Naive thymus-derived CD4-positive, alpha-beta T cell (primary cell): ENCODE measurements at regions not wholly inside any gene's neighbourhood (a gene's known extent, or its start where the extent isn't known, plus 50 kb on each side); places are given as distances from the start of the nearest gene placed in this dataset.

Experiments used
- ATAC-seq: fragments of 150-1000 bp; cut with Tn5 transposase; 2 replicates; pipeline ENCODE4 v1.10.0; 2021; ENCODE audit warnings: mild to moderate bottlenecking, moderate library complexity
- CTCF ChIA-PET: fragments of 350-600 bp; sonication (Branson Sonifier 250); formaldehyde crosslinking; loops from one replicate; lab custom pipeline; 2021; ENCODE audit warnings: antibody characterized with exemption; lab: Charles Lee
- POLR2A ChIA-PET: fragments of 350-600 bp; sonication (Branson Sonifier 250); formaldehyde crosslinking; loops from one replicate; lab custom pipeline; 2021; ENCODE audit warnings: antibody characterized with exemption, inconsistent platforms; lab: Charles Lee
- DNase-seq, 9 donors: peaks; one replicate each; pipeline versions ENCODE4 v3.0.0 to v3.0.0-alpha.2; 2020 to 2022; ENCODE audit warnings: mixed read lengths in 1 of 9
- H3K27ac ChIP-seq: one replicate; pipeline ENCODE4 v1.7.0; 2013; ENCODE audit warnings: mild to moderate bottlenecking, low read depth, low read length, moderate library complexity
- H3K27me3 ChIP-seq, 2 donors: one replicate each; pipeline ENCODE4 v1.7.0; 2013; ENCODE audit warnings: low read length in 2 of 2, mild to moderate bottlenecking in 2 of 2, moderate library complexity in 2 of 2; ENCODE audit not compliant: control insufficient read depth in 2 of 2, insufficient read depth in 2 of 2
- H3K36me3 ChIP-seq, 3 experiments: 1 replicate in 2 of 3; 2 replicates in 1 of 3; pipeline ENCODE4 v1.7.0; 2013; ENCODE audit warnings: low read length in 3 of 3, mild to moderate bottlenecking in 3 of 3, moderate library complexity in 1 of 3; ENCODE audit not compliant: insufficient read depth in 3 of 3, control insufficient read depth in 2 of 3
- H3K4me1 ChIP-seq, 2 donors: one replicate each; pipeline ENCODE4 v1.7.0; 2013; ENCODE audit warnings: low read length in 2 of 2, mild to moderate bottlenecking in 2 of 2, moderate library complexity in 1 of 2; ENCODE audit not compliant: control insufficient read depth in 2 of 2, insufficient read depth in 2 of 2
- H3K4me3 ChIP-seq: 2 replicates; pipeline ENCODE4 v1.7.0; 2013; ENCODE audit warnings: mild to moderate bottlenecking, low read length
- H3K9me3 ChIP-seq, 3 experiments: 1 replicate in 2 of 3; 2 replicates in 1 of 3; pipeline ENCODE4 v1.7.0; 2013; ENCODE audit warnings: low read length in 3 of 3; ENCODE audit not compliant: control insufficient read depth in 2 of 3
- H3K27ac Mint-ChIP-seq, 9 donors: one replicate each; pipeline ENCODE4 v1.8.0; 2020 to 2022; ENCODE audit warnings: mixed read lengths in 9 of 9, mild to moderate bottlenecking in 8 of 9, moderate library complexity in 5 of 9, inconsistent platforms in 2 of 9
- H3K27me3 Mint-ChIP-seq, 5 donors: one replicate each; pipeline ENCODE4 v1.8.0; 2021 to 2022; ENCODE audit warnings: mixed read lengths in 5 of 5, mild to moderate bottlenecking in 1 of 5
- H3K36me3 Mint-ChIP-seq, 5 donors: one replicate each; pipeline ENCODE4 v1.8.0; 2020 to 2022; ENCODE audit warnings: mixed read lengths in 5 of 5, mild to moderate bottlenecking in 3 of 5, inconsistent platforms in 1 of 5
- H3K4me1 Mint-ChIP-seq, 7 donors: one replicate each; pipeline ENCODE4 v1.8.0; 2020 to 2022; ENCODE audit warnings: mixed read lengths in 7 of 7, mild to moderate bottlenecking in 3 of 7, inconsistent platforms in 1 of 7
- H3K4me3 Mint-ChIP-seq, 10 donors: one replicate each; pipeline ENCODE4 v1.8.0; 2020 to 2022; ENCODE audit warnings: mild to moderate bottlenecking in 10 of 10, mixed read lengths in 10 of 10, moderate library complexity in 6 of 10, inconsistent platforms in 2 of 10
- H3K9me3 Mint-ChIP-seq, 11 donors: one replicate each; pipeline ENCODE4 v1.8.0; 2020 to 2022; ENCODE audit warnings: mixed read lengths in 11 of 11, mild to moderate bottlenecking in 4 of 11, inconsistent platforms in 1 of 11, moderate library complexity in 1 of 11
- intact Hi-C, 2 donors: fragments of 100-400 bp; cut with micrococcal nuclease; formaldehyde crosslinking; loops; one replicate each; pipeline ENCODE4 v1.15.1; 2023

GRCh38 chr7:34454381-34454780, 203.6 kb upstream of the NPSR1 start:
- intact Hi-C loops, result no loop called here
- H3K4me3 Mint-ChIP-seq, result no peak overlapping the region
- no peaks in the 10 kb centered on the region for H3K9me3 ChIP-seq
- no peak overlapping the region for H3K4me3 ChIP-seq
- ATAC-seq (no peak), DNase-seq (no peak)
- CTCF ChIA-PET, result no interaction called here
- POLR2A ChIA-PET, result no interaction called here
- H3K36me3 ChIP-seq, result no peaks in the 10 kb centered on the region
- H3K4me1 ChIP-seq, result no peaks in the 10 kb centered on the region
- no peaks in the 10 kb centered on the region for H3K4me1 Mint-ChIP-seq
- H3K27me3 Mint-ChIP-seq, result no peaks in the 10 kb centered on the region
- H3K36me3 Mint-ChIP-seq, result no peaks in the 10 kb centered on the region
- H3K27ac ChIP-seq, result no peak overlapping the region
- H3K27ac Mint-ChIP-seq, result no peak overlapping the region
- peaks cover 0 to 15% (median 6%) of the 10 kb centered on the region in 11 donors for H3K9me3 Mint-ChIP-seq
- no peaks in the 10 kb centered on the region for H3K27me3 ChIP-seq

GRCh38 chr7:34457329-34457728, 200.7 kb upstream of the NPSR1 start:
- no peak overlapping the region for H3K27ac ChIP-seq
- Mint-ChIP-seq H3K9me3 (peaks cover 0 to 23% (median 5%) of the 10 kb centered on the region in 11 donors), H3K36me3 (no peaks in the 10 kb centered on the region), H3K4me3 (no peak overlapping the region), H3K4me1 (no peaks in the 10 kb centered on the region), H3K27me3 (no peaks in the 10 kb centered on the region), H3K27ac (no peak overlapping the region)
- ATAC-seq (no peak), DNase-seq (no peak)
- H3K9me3 ChIP-seq, result no peaks in the 10 kb centered on the region
- intact Hi-C loops, result no loop called here
- H3K27me3 ChIP-seq, result no peaks in the 10 kb centered on the region
- ChIA-PET POLR2A (no interaction called here), CTCF (no interaction called here)
- no peaks in the 10 kb centered on the region for H3K4me1 ChIP-seq
- H3K36me3 ChIP-seq, result no peaks in the 10 kb centered on the region
- no peak overlapping the region for H3K4me3 ChIP-seq

GRCh38 chr7:34463830-34464229, 194.2 kb upstream of the NPSR1 start:
- Histone ChIP-seq H3K9me3 (no peaks in the 10 kb centered on the region), H3K27me3 (no peaks in the 10 kb centered on the region), H3K27ac (no peak overlapping the region), H3K36me3 (no peaks in the 10 kb centered on the region), H3K4me1 (no peaks in the 10 kb centered on the region), H3K4me3 (no peak overlapping the region)
- ChIA-PET CTCF (no interaction called here), POLR2A (no interaction called here)
- H3K4me3 Mint-ChIP-seq, result no peak overlapping the region
- no peak overlapping the region for H3K27ac Mint-ChIP-seq
- no peaks in the 10 kb centered on the region for H3K27me3 Mint-ChIP-seq
- ATAC-seq, result no peak
- H3K36me3 Mint-ChIP-seq, result no peaks in the 10 kb centered on the region
- intact Hi-C loops, result no loop called here
- DNase-seq, result no peak
- H3K4me1 Mint-ChIP-seq, result no peaks in the 10 kb centered on the region
- H3K9me3 Mint-ChIP-seq, result peaks cover 0 to 42% (median 10%) of the 10 kb centered on the region in 11 donors

GRCh38 chr7:34471844-34472243, 186.2 kb upstream of the NPSR1 start:
- intact Hi-C loops, result no loop called here
- H3K27ac Mint-ChIP-seq, result no peak overlapping the region
- ATAC-seq, result no peak
- DNase-seq, result no peak
- H3K27me3 ChIP-seq, result no peaks in the 10 kb centered on the region
- peaks cover 7 to 47% (median 17%) of the 10 kb centered on the region in 11 donors for H3K9me3 Mint-ChIP-seq
- H3K4me3 ChIP-seq, result no peak overlapping the region
- H3K4me1 ChIP-seq, result no peaks in the 10 kb centered on the region
- H3K36me3 Mint-ChIP-seq, result peaks cover 0 to 9% (median 0%) of the 10 kb centered on the region in 5 donors
- peaks cover 0 to 20% (median 0%) of the 10 kb centered on the region in 3 experiments for H3K9me3 ChIP-seq
- H3K36me3 ChIP-seq, result no peaks in the 10 kb centered on the region
- H3K4me3 Mint-ChIP-seq, result no peak overlapping the region
- CTCF ChIA-PET, result no interaction called here
- no peak overlapping the region for H3K27ac ChIP-seq
- H3K4me1 Mint-ChIP-seq, result no peaks in the 10 kb centered on the region
- H3K27me3 Mint-ChIP-seq, result no peaks in the 10 kb centered on the region
- POLR2A ChIA-PET, result no interaction called here

GRCh38 chr7:34486371-34486770, 171.6 kb upstream of the NPSR1 start:
- Mint-ChIP-seq H3K27me3 (no peaks in the 10 kb centered on the region), H3K9me3 (peaks cover 0 to 26% (median 10%) of the 10 kb centered on the region in 11 donors), H3K27ac (no peak overlapping the region), H3K4me3 (no peak overlapping the region), H3K36me3 (peaks cover 0 to 3% (median 0%) of the 10 kb centered on the region in 5 donors), H3K4me1 (no peaks in the 10 kb centered on the region)
- Histone ChIP-seq H3K9me3 (no peaks in the 10 kb centered on the region), H3K4me3 (no peak overlapping the region), H3K27me3 (no peaks in the 10 kb centered on the region), H3K36me3 (no peaks in the 10 kb centered on the region), H3K27ac (no peak overlapping the region), H3K4me1 (no peaks in the 10 kb centered on the region)
- no peak for ATAC-seq
- no peak for DNase-seq
- intact Hi-C loops, result no loop called here
- ChIA-PET CTCF (no interaction called here), POLR2A (no interaction called here)

- Mint-ChIP-seq H3K27ac (no peak overlapping the region), H3K4me1 (no peaks in the 10 kb centered on the region), H3K36me3 (peaks cover 0 to 3% (median 0%) of the 10 kb centered on the region in 5 donors), H3K27me3 (no peaks in the 10 kb centered on the region), H3K4me3 (no peak overlapping the region), H3K9me3 (peaks cover 0 to 26% (median 10%) of the 10 kb centered on the region in 11 donors)
- Histone ChIP-seq H3K27me3 (no peaks in the 10 kb centered on the region), H3K9me3 (no peaks in the 10 kb centered on the region), H3K27ac (no peak overlapping the region), H3K4me3 (no peak overlapping the region), H3K4me1 (no peaks in the 10 kb centered on the region), H3K36me3 (no peaks in the 10 kb centered on the region)
- DNase-seq (no peak), ATAC-seq (no peak)
- intact Hi-C loops, result no loop called here
- POLR2A ChIA-PET, result no interaction called here
- CTCF ChIA-PET, result no interaction called here
Measured at GRCh38 chr7:34487391-34488115, 170.5 kb upstream of the NPSR1 start.

- H3K36me3 Mint-ChIP-seq, result no peaks in the 10 kb centered on the region
- no peaks in the 10 kb centered on the region for H3K9me3 ChIP-seq
- H3K27ac ChIP-seq, result no peak overlapping the region
- POLR2A ChIA-PET, result no interaction called here
- H3K27ac Mint-ChIP-seq, result no peak overlapping the region
- H3K36me3 ChIP-seq, result no peaks in the 10 kb centered on the region
- no peaks in the 10 kb centered on the region for H3K27me3 Mint-ChIP-seq
- DNase-seq (no peak), ATAC-seq (no peak)
- no peak overlapping the region for H3K4me3 Mint-ChIP-seq
- CTCF ChIA-PET, result no interaction called here
- intact Hi-C loops, result no loop called here
- no peak overlapping the region for H3K4me3 ChIP-seq
- H3K4me1 ChIP-seq, result no peaks in the 10 kb centered on the region
- no peaks in the 10 kb centered on the region for H3K27me3 ChIP-seq
- no peaks in the 10 kb centered on the region for H3K4me1 Mint-ChIP-seq
- peaks cover 2 to 26% (median 10%) of the 10 kb centered on the region in 11 donors for H3K9me3 Mint-ChIP-seq
Measured at GRCh38 chr7:34488766-34489165, 169.3 kb upstream of the NPSR1 start.
